Immature natural killer cell (primary cell): ENCODE measurements at regions not wholly inside any gene's neighbourhood (a gene's known extent, or its start where the extent isn't known, plus 50 kb on each side); places are given as distances from the start of the nearest gene placed in this dataset.
"Not testable (repeated sequence)": the region's sequence is repeated elsewhere in the genome, so short reads cannot be mapped to it uniquely, and the experiment has no call there.

Experiments
- DNase-seq, 3 donors: peaks; one replicate each; pipeline ENCODE4 v3.0.0; 2022; ENCODE audit warnings: mixed read lengths in 1 of 3
- H3K27ac Mint-ChIP-seq, 6 donors: one replicate each; pipeline ENCODE4 v1.8.0; 2020; ENCODE audit warnings: mixed read lengths in 6 of 6, mild to moderate bottlenecking in 5 of 6, inconsistent platforms in 4 of 6, moderate library complexity in 3 of 6
- H3K27me3 Mint-ChIP-seq, 3 donors: one replicate each; pipeline ENCODE4 v1.8.0; 2020 to 2021; ENCODE audit warnings: low read depth in 3 of 3, mild to moderate bottlenecking in 3 of 3, mixed read lengths in 3 of 3, moderate library complexity in 3 of 3, inconsistent platforms in 1 of 3
- H3K36me3 Mint-ChIP-seq, 3 donors: one replicate each; pipeline ENCODE4 v1.8.0; 2020; ENCODE audit warnings: mixed read lengths in 3 of 3, inconsistent platforms in 2 of 3, mild to moderate bottlenecking in 2 of 3
- H3K4me1 Mint-ChIP-seq, 2 donors: one replicate each; pipeline ENCODE4 v1.8.0; 2020; ENCODE audit warnings: inconsistent platforms in 2 of 2, mild to moderate bottlenecking in 2 of 2, mixed read lengths in 2 of 2, moderate library complexity in 1 of 2
- H3K4me3 Mint-ChIP-seq, 5 donors: one replicate each; pipeline ENCODE4 v1.8.0; 2020; ENCODE audit warnings: mild to moderate bottlenecking in 5 of 5, mixed read lengths in 5 of 5, inconsistent platforms in 3 of 5, moderate library complexity in 3 of 5
- H3K9me3 Mint-ChIP-seq, 6 donors: one replicate each; pipeline ENCODE4 v1.8.0; 2020; ENCODE audit warnings: mild to moderate bottlenecking in 6 of 6, mixed read lengths in 6 of 6, inconsistent platforms in 4 of 6, moderate library complexity in 3 of 6

- H3K9me3 Mint-ChIP-seq, H3K36me3 Mint-ChIP-seq, H3K27me3 Mint-ChIP-seq: not testable (repeated sequence)
- DNase-seq: peak in 1 of 3 donors; percentile 10
- H3K4me1 Mint-ChIP-seq: peaks cover 29 to 40% of the 10 kb centered on the region in 2 donors
- H3K4me3 Mint-ChIP-seq: peak overlapping the region; percentile 91 to 99 (median 97)
- peak overlapping the region; percentile 97 to 100 (median 100) for H3K27ac Mint-ChIP-seq
These were observed 51.7 kb downstream of the PPIAL4C start for GRCh38 chr1:149635290-149635899.

DNA sequence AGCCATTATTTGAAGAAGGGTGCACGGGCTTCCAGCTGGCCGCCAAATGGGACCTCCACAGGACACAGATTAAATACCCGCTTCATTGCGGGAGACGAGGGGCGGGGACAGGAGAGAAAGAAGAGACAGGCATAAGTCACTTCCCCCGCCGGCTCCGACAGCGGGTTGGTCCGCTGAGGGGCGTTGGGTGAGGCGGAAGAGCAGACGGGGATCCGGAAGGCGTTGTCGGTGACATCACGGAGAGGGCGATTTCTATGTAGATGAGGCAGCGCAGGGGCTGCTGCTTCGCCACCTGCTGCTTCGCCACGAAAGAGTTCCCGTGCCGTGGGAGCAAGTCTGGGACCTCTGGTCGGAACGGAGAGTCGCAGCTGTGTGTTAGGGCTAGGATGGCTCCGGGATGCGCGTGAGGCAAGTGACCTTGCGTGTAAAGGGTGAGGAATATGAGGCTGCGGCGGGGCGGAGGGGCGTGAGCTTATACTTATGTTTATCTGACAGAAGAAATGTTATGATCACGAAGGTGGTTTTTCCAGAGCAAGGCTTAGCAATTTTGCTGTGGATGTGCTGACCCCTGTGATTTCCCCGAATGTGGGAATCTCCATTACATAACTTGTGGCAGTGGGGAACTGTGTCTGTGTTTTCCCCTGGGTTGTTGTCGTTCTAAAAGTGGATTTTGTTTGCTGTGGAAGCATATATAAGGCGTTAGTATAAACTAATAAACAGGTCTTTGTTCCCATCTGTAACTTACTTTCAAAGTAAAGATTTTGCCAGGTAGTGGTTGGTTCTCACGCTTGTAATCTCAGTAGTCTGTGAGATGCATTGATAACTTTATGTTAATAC lies 52.9 kb downstream of the PPIAL4C start:
- H3K27ac Mint-ChIP-seq: peak overlapping the region; percentile 97 to 100 (median 100)
- H3K4me1 Mint-ChIP-seq: peaks cover 30 to 44% of the 10 kb centered on the region in 2 donors
- not testable (repeated sequence) for H3K9me3 Mint-ChIP-seq, H3K27me3 Mint-ChIP-seq, H3K36me3 Mint-ChIP-seq
- peak overlapping the region; percentile 91 to 99 (median 97) for H3K4me3 Mint-ChIP-seq
- DNase-seq: peak; percentile 88 to 90 (median 89)

DNA sequence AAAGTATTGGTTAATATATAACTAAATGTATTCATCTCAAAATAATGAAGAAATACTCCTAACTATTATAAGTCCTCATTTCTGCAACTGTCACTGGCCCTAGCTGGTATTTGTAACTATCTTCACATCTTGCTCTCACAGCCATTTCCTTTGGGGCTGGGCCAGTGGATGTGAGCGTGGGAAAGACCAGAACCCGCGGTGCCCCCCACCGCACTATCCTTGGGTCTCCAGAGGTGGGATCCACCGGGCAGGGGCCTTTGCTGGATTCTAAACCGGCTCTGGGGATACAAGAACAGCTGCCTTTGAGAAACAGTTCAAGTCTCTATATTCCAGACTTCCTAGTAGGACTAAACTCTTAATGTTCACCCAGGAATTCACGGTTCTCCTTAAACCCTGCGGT lies 54.8 kb downstream of the PPIAL4C start:
- Mint-ChIP-seq H3K4me3 (peak overlapping the region in 1 of 5 donors; percentile 38), H3K4me1 (peaks cover 30 to 50% of the 10 kb centered on the region in 2 donors), H3K27ac (peak overlapping the region in 5 of 6 donors; percentile 46 to 81 (median 62))
- H3K36me3 Mint-ChIP-seq, H3K27me3 Mint-ChIP-seq, DNase-seq, H3K9me3 Mint-ChIP-seq: not testable (repeated sequence)

DNA sequence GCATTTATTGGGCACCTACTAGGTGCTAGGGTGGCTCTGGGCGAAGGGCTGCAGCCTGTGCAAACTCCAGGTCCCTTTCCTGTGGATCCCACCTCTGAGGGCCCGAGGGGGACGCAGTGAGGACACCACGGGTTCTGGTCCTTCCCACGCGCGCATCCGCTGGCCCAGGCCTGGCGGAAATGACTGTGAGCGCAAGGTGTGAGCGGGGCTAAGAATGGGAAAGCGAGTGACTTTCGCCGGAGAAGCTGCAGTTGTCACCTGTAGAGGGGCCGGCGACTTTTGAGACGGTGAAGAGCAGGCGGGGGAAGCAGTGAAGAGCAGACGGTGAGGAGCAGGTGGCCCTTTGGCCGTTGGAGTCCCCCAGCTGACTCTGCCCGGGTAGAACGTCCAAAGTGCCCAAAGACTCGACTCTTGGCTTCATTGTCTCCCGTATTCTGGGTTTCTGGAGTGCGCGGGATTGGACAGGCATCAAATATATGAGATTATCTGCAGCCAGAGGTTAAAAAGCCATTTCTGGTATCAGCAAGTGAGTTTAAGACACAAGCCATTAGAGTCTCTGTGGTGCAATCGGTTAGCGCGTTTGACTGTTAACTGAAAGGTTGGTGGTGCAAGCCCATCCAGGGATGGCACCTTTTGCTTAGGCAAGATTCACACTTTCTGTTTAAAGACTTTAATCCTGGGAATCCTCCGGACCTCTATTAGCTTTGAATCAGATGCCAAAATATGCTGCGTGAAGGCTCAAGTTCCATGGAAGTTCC lies 55.4 kb downstream of the PPIAL4C start:
- Mint-ChIP-seq H3K27ac (peak overlapping the region in 4 of 6 donors; percentile 41 to 64 (median 54)), H3K4me1 (peaks cover 24 to 45% of the 10 kb centered on the region in 2 donors)
- H3K4me3 Mint-ChIP-seq, H3K27me3 Mint-ChIP-seq, H3K9me3 Mint-ChIP-seq, DNase-seq, H3K36me3 Mint-ChIP-seq: not testable (repeated sequence)

GRCh38 chr1:149641179-149641578 lies 57.5 kb downstream of the PPIAL4C start:
- H3K27me3 Mint-ChIP-seq, H3K4me3 Mint-ChIP-seq, H3K9me3 Mint-ChIP-seq, H3K36me3 Mint-ChIP-seq, DNase-seq: not testable (repeated sequence)
- Mint-ChIP-seq H3K4me1 (peaks cover 22 to 43% of the 10 kb centered on the region in 2 donors), H3K27ac (peak overlapping the region in 4 of 6 donors; percentile 20 to 74 (median 64))

DNA sequence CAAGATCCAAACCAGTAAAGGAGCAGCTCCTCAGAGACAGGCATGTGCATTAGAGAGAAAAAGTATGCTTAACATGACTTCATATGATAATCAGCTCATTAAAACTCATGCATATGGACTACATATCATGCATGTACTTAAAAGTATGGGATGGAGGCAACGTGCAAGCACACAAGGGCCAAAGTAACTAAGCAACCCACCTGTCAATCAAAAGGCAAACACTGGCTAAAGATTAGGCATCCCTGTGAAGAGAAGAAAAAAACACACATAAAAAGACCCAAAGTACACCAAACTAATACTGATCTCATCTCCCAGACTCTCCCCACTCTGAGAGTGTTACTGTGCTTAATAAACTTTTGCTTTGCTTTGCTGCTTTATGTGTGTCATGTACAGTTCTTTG lies 61.2 kb downstream of the PPIAL4C start:
- DNase-seq, H3K27me3 Mint-ChIP-seq, H3K4me3 Mint-ChIP-seq, H3K36me3 Mint-ChIP-seq, H3K9me3 Mint-ChIP-seq: not testable (repeated sequence)
- peaks cover 12 to 25% of the 10 kb centered on the region in 2 donors for H3K4me1 Mint-ChIP-seq
- H3K27ac Mint-ChIP-seq: peak overlapping the region in 1 of 6 donors; percentile 28

DNA sequence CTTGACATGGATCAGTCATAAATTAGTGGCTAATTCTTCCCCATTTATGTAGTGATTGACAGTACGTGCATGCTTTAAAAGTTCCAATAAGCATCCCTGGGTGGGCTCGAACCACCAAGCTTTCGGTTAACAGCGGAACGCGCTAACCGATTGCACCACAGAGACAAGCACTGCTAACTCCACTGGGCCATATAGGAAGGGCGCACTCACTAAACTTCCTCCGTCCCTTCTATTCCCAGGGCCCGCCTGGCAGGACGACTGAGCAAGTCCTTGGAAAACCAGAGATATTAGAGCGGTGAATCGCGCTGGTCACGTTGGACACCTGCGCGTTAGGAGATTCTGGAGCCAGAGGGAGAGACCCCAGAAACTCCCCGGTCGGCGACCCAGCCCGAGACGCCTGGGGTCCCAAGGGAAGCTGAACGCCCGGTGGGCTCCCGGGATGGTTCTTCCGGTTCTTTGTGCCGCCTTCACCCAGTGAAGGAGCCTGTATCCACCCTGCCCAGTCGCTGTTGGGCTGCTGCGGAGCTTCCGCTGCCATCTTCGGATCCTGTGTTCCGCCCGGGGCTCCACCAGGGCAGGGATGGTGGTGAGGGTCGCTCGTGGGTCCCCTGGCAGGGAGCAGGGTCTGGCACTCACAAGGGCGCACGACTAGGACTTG lies 62.8 kb downstream of the PPIAL4C start:
- peak in 2 of 3 donors; percentile 7 to 9 for DNase-seq
- H3K9me3 Mint-ChIP-seq, H3K27me3 Mint-ChIP-seq, H3K36me3 Mint-ChIP-seq: not testable (repeated sequence)
- H3K4me1 Mint-ChIP-seq: peaks cover 10 to 20% of the 10 kb centered on the region in 2 donors
- H3K27ac Mint-ChIP-seq: peak overlapping the region in 4 of 6 donors; percentile 54 to 84 (median 70)
- peak overlapping the region; percentile 88 to 90 (median 89) for H3K4me3 Mint-ChIP-seq

DNA sequence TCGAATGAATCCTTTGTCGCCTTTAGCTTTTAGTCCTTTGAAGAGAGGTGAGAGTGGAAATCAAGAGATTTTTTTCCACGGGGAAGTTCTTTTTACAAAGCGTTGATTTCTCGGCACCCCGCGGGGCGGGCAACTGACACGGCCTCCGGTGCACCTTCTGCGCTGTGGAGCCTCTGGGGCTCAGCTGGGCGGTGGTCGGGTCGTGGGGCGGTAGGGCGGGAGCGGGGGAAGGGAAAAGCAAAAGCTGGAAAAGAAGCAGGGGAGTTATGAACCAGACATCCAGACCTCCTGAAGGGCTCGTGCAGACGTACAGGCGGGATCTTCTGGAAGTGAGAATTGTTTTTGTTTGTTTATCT lies 63.3 kb downstream of the PPIAL4C start:
- not testable (repeated sequence) for H3K36me3 Mint-ChIP-seq, H3K27ac Mint-ChIP-seq, H3K27me3 Mint-ChIP-seq, H3K9me3 Mint-ChIP-seq, DNase-seq
- Mint-ChIP-seq H3K4me3 (peak overlapping the region; percentile 20 to 90 (median 88)), H3K4me1 (peaks cover 10 to 19% of the 10 kb centered on the region in 2 donors)

DNA sequence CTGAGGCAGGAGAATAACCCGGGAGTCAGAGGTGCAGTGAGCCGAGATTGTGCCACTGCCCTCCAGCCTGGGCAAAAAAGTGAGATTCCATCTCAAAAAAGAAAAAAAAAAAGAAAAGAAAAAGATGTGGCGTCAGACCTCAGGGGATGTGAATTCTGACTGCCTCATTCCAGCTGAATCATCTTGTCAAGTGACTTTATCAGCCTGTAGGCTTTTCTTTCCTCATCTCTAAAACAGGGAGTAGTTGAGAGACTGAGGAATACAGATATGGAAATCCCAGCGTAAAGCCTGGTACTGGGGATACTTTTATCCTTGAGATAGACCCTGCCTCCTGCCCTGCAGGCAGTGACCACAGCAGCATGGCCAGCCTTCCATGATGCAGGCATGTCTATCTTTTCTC lies 74.1 kb downstream of the PPIAL4C start:
- not testable (repeated sequence) for H3K4me3 Mint-ChIP-seq, H3K36me3 Mint-ChIP-seq, H3K4me1 Mint-ChIP-seq, H3K27ac Mint-ChIP-seq, DNase-seq, H3K27me3 Mint-ChIP-seq, H3K9me3 Mint-ChIP-seq

DNA sequence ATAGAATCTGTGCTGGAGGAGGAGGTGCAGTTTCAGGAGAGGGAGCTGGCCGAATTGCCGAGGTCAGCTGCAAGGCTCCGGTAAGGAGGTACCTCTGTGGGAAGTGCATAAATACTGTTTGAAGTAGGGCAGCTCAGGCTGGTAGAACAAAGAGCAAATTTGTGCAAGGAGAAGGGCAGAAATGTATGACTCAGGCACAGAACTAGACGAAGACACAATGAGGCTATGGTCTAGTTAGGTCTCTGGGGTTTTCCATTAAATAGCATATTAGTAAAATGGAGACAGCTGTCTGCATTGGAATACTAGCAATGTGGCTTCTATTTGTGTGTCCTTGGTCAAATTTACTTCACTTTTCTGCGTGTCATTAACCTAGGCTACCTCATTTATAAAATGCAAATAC lies 74.5 kb downstream of the PPIAL4C start:
- DNase-seq, H3K27ac Mint-ChIP-seq, H3K36me3 Mint-ChIP-seq, H3K4me1 Mint-ChIP-seq, H3K9me3 Mint-ChIP-seq, H3K27me3 Mint-ChIP-seq, H3K4me3 Mint-ChIP-seq: not testable (repeated sequence)

DNA sequence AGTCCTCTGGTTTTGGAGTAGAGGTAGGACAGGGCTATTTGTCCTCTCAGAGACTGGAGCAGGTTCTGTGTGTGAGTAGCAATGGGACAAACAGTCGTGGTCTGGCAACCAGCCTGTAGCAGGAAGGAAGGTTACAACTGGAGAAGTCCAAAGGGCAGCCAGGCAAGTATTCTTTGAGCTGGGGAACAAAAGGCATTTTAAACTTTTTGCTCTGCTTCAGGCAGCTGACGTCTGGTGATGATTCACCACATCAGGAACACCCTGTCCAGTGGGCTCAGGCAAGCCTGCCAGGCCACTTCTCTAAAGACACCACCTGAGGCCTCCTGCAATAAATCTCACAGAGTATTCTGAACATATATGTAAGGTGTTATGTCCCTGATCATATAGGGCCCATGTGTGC lies 81.0 kb downstream of the PPIAL4C start:
- H3K27ac Mint-ChIP-seq, H3K27me3 Mint-ChIP-seq, DNase-seq, H3K4me3 Mint-ChIP-seq, H3K9me3 Mint-ChIP-seq, H3K4me1 Mint-ChIP-seq: not testable (repeated sequence)
- H3K36me3 Mint-ChIP-seq: peaks cover 5 to 12% (median 8%) of the 10 kb centered on the region in 3 donors

DNA sequence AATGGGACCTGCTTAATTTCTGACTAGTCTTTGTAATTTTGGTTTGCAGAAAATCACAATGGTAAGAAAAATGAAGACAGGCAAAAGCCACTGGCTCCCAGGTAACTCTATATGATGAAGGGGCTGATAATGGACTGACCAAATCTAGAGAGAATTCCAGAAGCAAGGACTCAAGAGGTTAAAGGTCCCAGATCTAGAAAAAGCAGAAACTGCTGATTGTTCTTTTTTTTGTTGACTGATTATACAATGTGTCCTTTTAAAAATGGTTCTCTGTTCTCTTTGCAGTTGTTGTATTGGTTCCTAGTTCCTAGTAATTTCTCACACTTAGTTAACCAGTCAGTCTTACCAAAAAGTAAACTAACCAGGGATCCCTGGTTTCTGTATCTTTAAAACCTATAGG lies 81.4 kb downstream of the PPIAL4C start:
- peaks cover 5 to 12% (median 8%) of the 10 kb centered on the region in 3 donors for H3K36me3 Mint-ChIP-seq
- H3K27ac Mint-ChIP-seq, H3K4me1 Mint-ChIP-seq, H3K27me3 Mint-ChIP-seq, H3K4me3 Mint-ChIP-seq, H3K9me3 Mint-ChIP-seq, DNase-seq: not testable (repeated sequence)

DNA sequence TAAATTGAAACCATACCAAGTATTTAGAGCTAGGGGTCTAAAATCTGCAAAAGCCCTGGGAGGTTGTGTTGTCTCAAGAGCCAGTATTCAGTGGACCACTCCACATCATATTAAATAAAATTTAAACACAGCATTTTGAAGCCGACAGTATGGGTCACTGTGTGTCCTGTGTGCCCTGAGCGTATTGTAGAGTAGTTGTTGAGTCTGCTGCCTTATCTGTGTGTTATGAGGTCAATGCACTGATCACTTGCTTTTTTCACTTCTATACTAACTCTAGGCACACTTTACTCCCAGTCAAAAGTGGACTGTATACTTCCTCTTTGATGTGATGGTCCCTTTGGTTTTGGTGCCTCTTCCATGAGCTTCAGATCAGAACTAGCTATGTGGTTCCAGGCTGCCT lies 81.9 kb downstream of the PPIAL4C start:
- peaks cover 5 to 12% (median 8%) of the 10 kb centered on the region in 3 donors for H3K36me3 Mint-ChIP-seq
- H3K27me3 Mint-ChIP-seq, H3K4me3 Mint-ChIP-seq, H3K27ac Mint-ChIP-seq, H3K4me1 Mint-ChIP-seq, H3K9me3 Mint-ChIP-seq, DNase-seq: not testable (repeated sequence)
